Spleen (tissue), 11 donors: ENCODE measurements at regions not wholly inside any gene's neighbourhood (a gene's known extent, or its start where the extent isn't known, plus 50 kb on each side); places are given as distances from the start of the nearest gene placed in this dataset.

Experiments
- DNase-seq: peaks from one replicate; pipeline ENCODE4 v3.0.0-alpha.2; 2020
- H3K27ac ChIP-seq, 8 donors: fragments of 200-600 bp; sonication (generic) in 7 of 8; 1 replicate in 4 of 8; 2 replicates in 4 of 8; pipeline versions ENCODE4 v1.5.0 to v1.8.0; 2016 to 2021; ENCODE audit warnings: inconsistent platforms in 4 of 8, mild to moderate bottlenecking in 4 of 8, moderate library complexity in 1 of 8
- H3K27me3 ChIP-seq, 7 donors: fragments of 200-600 bp; sonication (generic) in 6 of 7; replicated peaks in 1 of 7; 1 replicate in 4 of 7; 2 replicates in 3 of 7; pipeline versions ENCODE4 v1.5.0 to v1.8.0; 2016 to 2021; ENCODE audit warnings: inconsistent platforms in 3 of 7, mild to moderate bottlenecking in 1 of 7
- H3K36me3 ChIP-seq, 6 donors: fragments of 200-600 bp; sonication (generic) in 5 of 6; 1 replicate in 4 of 6; 2 replicates in 2 of 6; pipeline versions ENCODE4 v1.5.0 to v1.8.0; 2016 to 2021; ENCODE audit warnings: inconsistent platforms in 2 of 6
- H3K4me1 ChIP-seq, 6 donors: fragments of 200-600 bp; sonication (generic) in 5 of 6; 1 replicate in 3 of 6; 2 replicates in 3 of 6; pipeline versions ENCODE4 v1.5.0 to v1.8.0; 2016 to 2021; ENCODE audit warnings: inconsistent platforms in 3 of 6
- H3K4me3 ChIP-seq, 8 donors: fragments of 200-600 bp; sonication (generic) in 7 of 8; 1 replicate in 4 of 8; 2 replicates in 4 of 8; pipeline versions ENCODE4 v1.5.0 to v1.8.0; 2016 to 2021; ENCODE audit warnings: inconsistent platforms in 4 of 8, mild to moderate bottlenecking in 4 of 8, moderate library complexity in 2 of 8
- H3K9me3 ChIP-seq, 8 donors: fragments of 200-600 bp; sonication (generic) in 7 of 8; 1 replicate in 4 of 8; 2 replicates in 4 of 8; pipeline versions ENCODE4 v1.5.0 to v1.8.0; 2016 to 2021; ENCODE audit warnings: inconsistent platforms in 4 of 8
- POLR2A ChIP-seq, 3 donors: fragments of 450-650 bp; IDR thresholded peaks; one replicate each; pipeline ENCODE4 v1.5.1; 2017; ENCODE audit warnings: antibody characterized with exemption in 3 of 3, mild to moderate bottlenecking in 1 of 3
- POLR2AphosphoS5 ChIP-seq, 3 donors: sonication (generic); formaldehyde crosslinking; IDR thresholded peaks; one replicate each; pipeline ENCODE4 v1.5.1; 2017; ENCODE audit warnings: antibody characterized with exemption in 3 of 3
- WGBS, 5 donors: extraction: QIAGEN DNeasy Blood & Tissue Kit in 3 of 5; methylation state at CpG; one replicate each; pipeline versions ENCODE4 v1.1.5 to v1.1.7; 2013 to 2018; 5-methylcytosine and 5-hydroxymethylcytosine counted together
- intact Hi-C: fragments of 100-400 bp; cut with DNase I; formaldehyde crosslinking; loops from one replicate; pipeline ENCODE4 v1.15.0; 2023; ENCODE audit warnings: low total_unique reads
- TF ChIP-seq, protein P1 (sequence below), 11 experiments: fragments of 200-600 bp in 7 of 11; fragments of 450-650 bp in 4 of 11; sonication (generic) in 4 of 11; IDR thresholded peaks in 8 of 11; conservative IDR thresholded peaks in 3 of 11; 1 replicate in 7 of 11; 2 replicates in 4 of 11; pipeline versions ENCODE4 v1.4.0 to v1.8.0; 2016 to 2021; ENCODE audit warnings: antibody characterized with exemption in 11 of 11, inconsistent platforms in 4 of 11, mild to moderate bottlenecking in 1 of 11
- donor health status: healthy with polysubstance abuse.
- donor health status: DM: no; HTN: no; CAD: no; lungs with moderate emphysema.
- donor health status: DM: no; HTN: no; CAD: no.
- donor health status: Bipolar disorder and iron deficiency.
- donor health status: healthy.
- donor health status: DM: no; HTN: no; CAD: no.
- donor health status: DM: yes; HTN: yes; CAD: no.

DNA sequence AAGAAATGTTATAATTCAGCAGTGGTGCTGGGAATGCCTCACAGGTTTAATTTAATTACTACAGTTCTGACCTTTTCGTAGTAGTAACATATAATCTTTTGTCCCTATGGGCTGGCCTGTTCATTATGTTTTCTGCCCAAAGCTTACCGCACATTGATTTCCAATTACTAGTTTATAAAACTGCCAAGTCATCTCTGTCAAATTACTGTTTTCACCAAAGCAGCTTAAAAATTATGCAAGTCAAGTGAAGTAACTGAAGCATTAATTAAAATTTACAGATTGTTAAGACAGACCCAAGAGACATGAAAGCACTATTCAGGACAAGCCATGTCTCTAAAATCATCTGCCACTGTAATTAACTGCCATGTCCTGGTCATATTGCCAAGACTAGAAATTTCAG is 93.9 kb upstream of the FTMT start:
- Histone ChIP-seq H3K36me3 (no peaks in the 10 kb centered on the region), H3K4me3 (no peak overlapping the region), H3K9me3 (no peaks in the 10 kb centered on the region), H3K27ac (no peak overlapping the region), H3K4me1 (no peaks in the 10 kb centered on the region), H3K27me3 (no peaks in the 10 kb centered on the region)
- no peak for DNase-seq
- TF ChIP-seq POLR2AphosphoS5 (IDR thresholded peaks at IDR 0.05) = no peak
- TF ChIP-seq POLR2A (IDR thresholded peaks at IDR 0.05) = no peak
- TF ChIP-seq, protein P1, sequence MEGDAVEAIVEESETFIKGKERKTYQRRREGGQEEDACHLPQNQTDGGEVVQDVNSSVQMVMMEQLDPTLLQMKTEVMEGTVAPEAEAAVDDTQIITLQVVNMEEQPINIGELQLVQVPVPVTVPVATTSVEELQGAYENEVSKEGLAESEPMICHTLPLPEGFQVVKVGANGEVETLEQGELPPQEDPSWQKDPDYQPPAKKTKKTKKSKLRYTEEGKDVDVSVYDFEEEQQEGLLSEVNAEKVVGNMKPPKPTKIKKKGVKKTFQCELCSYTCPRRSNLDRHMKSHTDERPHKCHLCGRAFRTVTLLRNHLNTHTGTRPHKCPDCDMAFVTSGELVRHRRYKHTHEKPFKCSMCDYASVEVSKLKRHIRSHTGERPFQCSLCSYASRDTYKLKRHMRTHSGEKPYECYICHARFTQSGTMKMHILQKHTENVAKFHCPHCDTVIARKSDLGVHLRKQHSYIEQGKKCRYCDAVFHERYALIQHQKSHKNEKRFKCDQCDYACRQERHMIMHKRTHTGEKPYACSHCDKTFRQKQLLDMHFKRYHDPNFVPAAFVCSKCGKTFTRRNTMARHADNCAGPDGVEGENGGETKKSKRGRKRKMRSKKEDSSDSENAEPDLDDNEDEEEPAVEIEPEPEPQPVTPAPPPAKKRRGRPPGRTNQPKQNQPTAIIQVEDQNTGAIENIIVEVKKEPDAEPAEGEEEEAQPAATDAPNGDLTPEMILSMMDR (IDR thresholded peaks at IDR 0.05 in 8 of 11, conservative IDR thresholded peaks at IDR 0.05 in 3 of 11) = no peak
- WGBS, 5 donors = 81 to 92% (median 89%) methylated on average over 2 of the region's 2 CpGs
- intact Hi-C loops = no loop called here

GRCh38 chr5:121758615-121759014 is 93.1 kb upstream of the FTMT start:
- WGBS, 5 donors = 62 to 74% (median 64%) methylated on average over 6 of the region's 6 CpGs
- intact Hi-C loops = no loop called here
- H3K4me1 ChIP-seq = no peaks in the 10 kb centered on the region
- no peak overlapping the region for H3K27ac ChIP-seq
- H3K4me3 ChIP-seq = no peak overlapping the region
- TF ChIP-seq POLR2A (IDR thresholded peaks at IDR 0.05) (no peak), POLR2AphosphoS5 (IDR thresholded peaks at IDR 0.05) (no peak)
- TF ChIP-seq, protein P1 (IDR thresholded peaks at IDR 0.05 in 8 of 11, conservative IDR thresholded peaks at IDR 0.05 in 3 of 11) = no peak
- no peaks in the 10 kb centered on the region for H3K27me3 ChIP-seq
- H3K9me3 ChIP-seq = no peaks in the 10 kb centered on the region
- no peak for DNase-seq
- H3K36me3 ChIP-seq = no peaks in the 10 kb centered on the region

DNA sequence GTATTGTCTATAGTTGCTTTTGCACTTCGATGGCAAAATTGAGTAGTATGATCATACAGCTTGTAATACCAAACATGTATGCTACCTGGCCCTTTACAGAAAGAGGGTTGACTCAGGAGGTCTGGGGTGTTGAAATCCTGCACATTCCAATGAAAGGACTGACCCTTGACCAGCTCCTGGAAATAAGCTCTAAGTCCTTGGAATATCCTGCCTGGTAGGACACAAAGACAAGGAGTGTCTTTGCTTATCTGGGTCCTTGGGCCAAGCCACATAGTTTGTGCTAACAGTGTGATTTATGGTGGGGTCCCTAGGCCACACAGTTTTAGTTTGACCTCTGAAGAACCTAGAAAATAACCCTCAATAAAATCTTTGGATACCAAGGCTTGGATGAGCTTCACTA is 89.3 kb upstream of the FTMT start:
- no peaks in the 10 kb centered on the region for H3K27me3 ChIP-seq

DNA sequence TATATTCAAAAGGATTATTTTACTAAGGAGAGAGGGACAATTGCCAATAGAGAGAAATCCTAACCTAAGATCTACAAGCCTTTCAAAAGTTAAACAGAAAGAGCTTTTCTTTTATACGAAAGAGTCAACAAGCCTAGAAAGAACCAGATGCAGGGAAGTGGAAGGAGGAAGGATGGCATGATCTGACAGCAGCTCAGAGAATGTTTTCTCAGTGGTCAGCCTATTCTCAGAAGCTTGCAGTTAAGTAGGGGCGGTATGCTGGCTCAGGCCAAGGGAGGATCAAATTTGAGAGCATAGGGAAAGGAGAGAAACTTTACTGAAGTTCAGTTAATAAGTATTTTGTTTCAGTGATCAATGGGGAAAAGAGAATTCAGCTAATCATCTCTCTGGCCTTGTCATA is 88.0 kb upstream of the FTMT start:
- intact Hi-C loops = no loop called here
- TF ChIP-seq POLR2AphosphoS5 (IDR thresholded peaks at IDR 0.05) (no peak), POLR2A (IDR thresholded peaks at IDR 0.05) (no peak)
- TF ChIP-seq, protein P1 (IDR thresholded peaks at IDR 0.05 in 8 of 11, conservative IDR thresholded peaks at IDR 0.05 in 3 of 11) = no peak
- no peaks in the 10 kb centered on the region for H3K27me3 ChIP-seq
- no peak overlapping the region for H3K4me3 ChIP-seq
- no peak for DNase-seq
- no peaks in the 10 kb centered on the region for H3K36me3 ChIP-seq
- no peak overlapping the region for H3K27ac ChIP-seq
- H3K4me1 ChIP-seq = no peaks in the 10 kb centered on the region
- 74 to 86% (median 77%) methylated on average over 2 of the region's 2 CpGs for WGBS, 5 donors
- no peaks in the 10 kb centered on the region for H3K9me3 ChIP-seq

More for the DNA sequence above, 89.3 kb upstream of the FTMT start:
- 67 to 88% (median 79%) methylated on average over 1 of the region's 1 CpG for WGBS, 5 donors
- intact Hi-C loops = no loop called here
- no peak for DNase-seq
- H3K9me3 ChIP-seq = no peaks in the 10 kb centered on the region
- no peaks in the 10 kb centered on the region for H3K4me1 ChIP-seq
- no peak overlapping the region for H3K27ac ChIP-seq
- no peak for TF ChIP-seq POLR2A (IDR thresholded peaks at IDR 0.05)
- TF ChIP-seq, protein P1 (IDR thresholded peaks at IDR 0.05 in 8 of 11, conservative IDR thresholded peaks at IDR 0.05 in 3 of 11) = no peak
- TF ChIP-seq POLR2AphosphoS5 (IDR thresholded peaks at IDR 0.05) = no peak
- H3K36me3 ChIP-seq = no peaks in the 10 kb centered on the region
- H3K4me3 ChIP-seq = no peak overlapping the region
